C4-2B (cell line): ENCODE measurements at regions not wholly inside any gene's neighbourhood (a gene's known extent, or its start where the extent isn't known, plus 50 kb on each side); places are given as distances from the start of the nearest gene placed in this dataset.

Experiments used
- H3K27ac ChIP-seq: fragments of 450-650 bp; 2 replicates; pipeline ENCODE4 v1.5.1; 2017
- ZFX ChIP-seq: fragments of 450-650 bp; IDR thresholded peaks from 2 replicates; pipeline ENCODE4 v1.6.1; 2017
- TF ChIP-seq, protein P1 (sequence below): fragments of 450-650 bp; conservative IDR thresholded peaks from 2 replicates; pipeline ENCODE4 v1.5.1; 2017; ENCODE audit warnings: mild to moderate bottlenecking

DNA sequence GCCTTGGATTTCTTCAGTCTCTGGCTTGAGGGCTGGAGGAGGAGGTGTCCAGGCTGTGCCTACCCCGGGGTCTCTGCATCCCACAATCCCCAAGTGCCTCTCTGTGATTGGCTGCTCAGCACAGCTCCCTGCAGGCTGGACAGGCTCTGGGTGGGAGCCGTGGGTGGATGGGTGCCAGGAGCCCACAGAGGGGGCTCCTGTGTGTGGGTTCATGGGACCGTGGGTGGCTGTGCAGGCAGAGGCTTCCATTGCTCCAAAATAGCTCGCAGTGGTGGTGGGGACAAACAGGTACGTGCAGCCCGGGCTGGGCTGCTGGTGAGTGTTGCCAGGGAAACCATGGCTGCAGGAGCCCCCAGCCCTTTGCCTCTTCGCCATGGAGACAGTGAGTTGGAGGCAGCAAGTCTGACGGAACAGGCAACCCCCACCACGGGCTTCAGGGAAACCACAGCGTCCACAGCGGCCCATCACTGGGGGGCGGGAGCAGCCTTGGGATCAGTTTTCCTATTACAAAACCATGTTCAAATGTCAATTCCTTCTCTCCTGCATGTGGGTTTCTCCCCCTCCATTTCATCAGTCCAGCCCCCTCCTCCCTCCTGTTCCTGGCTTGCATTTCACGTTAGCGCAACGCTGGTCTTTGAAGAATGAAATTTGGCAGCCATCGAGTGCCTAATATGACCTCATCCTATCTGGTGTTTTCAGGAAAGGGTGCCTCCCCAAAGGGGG, 155.2 kb downstream of the TRIM29 start:
- TF ChIP-seq ZFX, result no peak
- TF ChIP-seq, protein P1, sequence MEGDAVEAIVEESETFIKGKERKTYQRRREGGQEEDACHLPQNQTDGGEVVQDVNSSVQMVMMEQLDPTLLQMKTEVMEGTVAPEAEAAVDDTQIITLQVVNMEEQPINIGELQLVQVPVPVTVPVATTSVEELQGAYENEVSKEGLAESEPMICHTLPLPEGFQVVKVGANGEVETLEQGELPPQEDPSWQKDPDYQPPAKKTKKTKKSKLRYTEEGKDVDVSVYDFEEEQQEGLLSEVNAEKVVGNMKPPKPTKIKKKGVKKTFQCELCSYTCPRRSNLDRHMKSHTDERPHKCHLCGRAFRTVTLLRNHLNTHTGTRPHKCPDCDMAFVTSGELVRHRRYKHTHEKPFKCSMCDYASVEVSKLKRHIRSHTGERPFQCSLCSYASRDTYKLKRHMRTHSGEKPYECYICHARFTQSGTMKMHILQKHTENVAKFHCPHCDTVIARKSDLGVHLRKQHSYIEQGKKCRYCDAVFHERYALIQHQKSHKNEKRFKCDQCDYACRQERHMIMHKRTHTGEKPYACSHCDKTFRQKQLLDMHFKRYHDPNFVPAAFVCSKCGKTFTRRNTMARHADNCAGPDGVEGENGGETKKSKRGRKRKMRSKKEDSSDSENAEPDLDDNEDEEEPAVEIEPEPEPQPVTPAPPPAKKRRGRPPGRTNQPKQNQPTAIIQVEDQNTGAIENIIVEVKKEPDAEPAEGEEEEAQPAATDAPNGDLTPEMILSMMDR, result no peak
- no peak overlapping the region for H3K27ac ChIP-seq

- TF ChIP-seq ZFX, result no peak
- H3K27ac ChIP-seq, result no peak overlapping the region
These were observed 157.5 kb downstream of the TRIM29 start for GRCh38 chr11:119980431-119980830.

DNA sequence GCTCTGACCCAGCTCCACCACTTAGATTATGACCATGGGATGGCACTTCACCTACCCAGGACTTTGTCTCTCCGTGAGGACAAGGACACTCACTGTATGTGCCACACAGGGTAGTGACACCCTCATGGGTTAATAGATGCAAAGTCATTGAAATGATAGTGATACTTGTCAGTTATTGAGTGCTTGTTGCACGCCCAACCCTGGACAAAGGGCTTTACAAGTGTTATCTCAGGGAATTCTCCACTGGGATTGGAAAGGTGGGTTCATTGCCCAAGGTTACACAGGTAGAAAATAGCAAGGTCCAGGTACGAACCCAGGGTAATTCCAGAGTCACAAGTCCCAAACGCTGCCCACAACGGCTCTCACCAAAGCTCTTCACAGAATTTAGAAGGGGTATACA, 158.2 kb downstream of the TRIM29 start:
- TF ChIP-seq ZFX, result no peak
- TF ChIP-seq, protein P1, result no peak

DNA sequence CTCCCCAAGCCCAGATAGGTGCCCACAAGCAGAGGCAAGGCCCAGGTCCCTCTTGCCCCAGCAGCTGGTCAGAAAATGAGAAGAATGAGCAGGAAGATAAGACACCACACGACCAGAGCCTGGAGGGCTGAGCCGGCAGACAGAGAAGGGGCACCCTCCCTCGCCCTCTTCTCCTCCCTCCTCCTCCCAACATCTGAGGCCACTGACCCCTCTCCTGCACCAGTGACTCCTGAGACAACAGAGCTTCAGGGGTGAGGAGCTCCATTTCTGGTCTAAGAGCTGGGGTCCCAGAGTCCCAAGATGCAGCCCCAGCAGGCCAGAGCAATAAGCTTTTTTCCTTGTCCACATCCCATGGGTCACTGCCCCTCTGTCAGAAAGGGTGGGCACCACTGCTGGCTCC, 159.2 kb downstream of the TRIM29 start:
- no peak overlapping the region for H3K27ac ChIP-seq
- no peak for TF ChIP-seq ZFX
- TF ChIP-seq, protein P1, result no peak

More for the DNA sequence above, 158.2 kb downstream of the TRIM29 start:
- H3K27ac ChIP-seq, result no peak overlapping the region

DNA sequence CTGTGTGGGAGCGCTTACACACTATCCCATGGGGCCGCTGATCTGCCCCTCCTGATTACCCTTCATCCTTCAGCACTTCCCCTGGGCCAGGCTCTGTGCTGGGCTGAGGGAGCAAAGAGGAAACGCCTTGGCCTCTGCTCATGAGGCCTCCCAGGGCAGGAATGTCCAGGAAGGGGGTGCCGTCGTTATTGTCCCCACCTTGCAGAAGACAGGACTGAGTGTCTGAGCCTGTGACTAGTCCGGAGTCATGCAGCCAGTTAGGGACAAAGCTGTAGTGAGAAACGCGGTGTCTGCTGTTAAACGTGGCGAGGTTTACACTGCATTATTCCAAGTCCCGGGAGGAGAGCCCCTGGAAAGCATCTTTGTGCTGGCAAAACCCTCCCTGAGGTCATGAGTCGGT, 160.0 kb downstream of the TRIM29 start:
- H3K27ac ChIP-seq, result no peak overlapping the region
- TF ChIP-seq, protein P1, result no peak
- TF ChIP-seq ZFX, result no peak

GRCh38 chr11:119977561-119977860, 160.4 kb downstream of the TRIM29 start:
- no peak overlapping the region for H3K27ac ChIP-seq
- TF ChIP-seq ZFX, result no peak
- TF ChIP-seq, protein P1, result no peak

GRCh38 chr11:119976805-119977560, 160.9 kb downstream of the TRIM29 start:
- TF ChIP-seq ZFX, result no peak
- no peak overlapping the region for H3K27ac ChIP-seq

DNA sequence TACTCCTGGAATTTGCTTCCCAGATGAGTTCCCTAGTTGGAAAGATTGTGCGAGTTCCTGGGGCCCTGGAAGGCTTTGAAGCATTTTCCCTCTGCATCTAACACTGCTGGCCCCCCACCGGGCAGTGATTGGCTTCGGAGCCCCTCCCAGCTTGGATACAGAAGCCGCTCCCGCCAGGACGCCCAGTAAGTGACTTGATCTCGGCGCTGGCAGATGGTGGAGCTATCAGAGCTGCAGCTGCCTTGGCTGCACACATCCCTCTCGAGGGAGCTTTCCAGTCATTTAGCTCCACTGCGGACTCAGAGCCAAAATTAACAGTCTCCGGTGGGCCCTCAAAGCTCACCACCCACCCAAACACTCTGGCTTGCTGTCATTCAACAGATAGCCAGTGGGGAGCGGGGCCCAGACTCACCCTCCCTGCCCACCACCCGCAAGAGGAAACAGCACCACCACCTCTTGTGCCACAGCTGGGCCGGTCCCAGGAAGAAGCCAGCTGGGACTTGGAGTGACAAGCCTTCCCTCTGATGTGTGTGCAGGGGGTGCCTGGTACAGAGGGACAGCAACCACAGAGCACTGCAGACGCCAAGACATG, 162.3 kb downstream of the TRIM29 start:
- H3K27ac ChIP-seq, result no peak overlapping the region
- TF ChIP-seq ZFX, result no peak
- TF ChIP-seq, protein P1, result no peak
